NCI-H748 (cell line): ENCODE measurements at regions not wholly inside any gene's neighbourhood (a gene's known extent, or its start where the extent isn't known, plus 50 kb on each side); places are given as distances from the start of the nearest gene placed in this dataset.
"Not testable (repeated sequence)": the region's sequence is repeated elsewhere in the genome, so short reads cannot be mapped to it uniquely, and the experiment has no call there.

ENCODE experiments used
- DNase-seq: peaks from one replicate; lab custom pipeline; 2025; ENCODE audit not compliant: unreplicated experiment; lab: John Stamatoyannopoulos, UW

- no peak for DNase-seq
Measured at GRCh38 chr5:114146398-114146797, 215.5 kb upstream of the KCNN2 start.

GRCh38 chr5:114148253-114148652 lies 213.6 kb upstream of the KCNN2 start:
- DNase-seq = no peak

- DNase-seq = not testable (repeated sequence)
Measured at GRCh38 chr5:114148728-114149127, 213.1 kb upstream of the KCNN2 start.

GRCh38 chr5:114152656-114153360 lies 209.1 kb upstream of the KCNN2 start:
- DNase-seq = no peak

- DNase-seq = no peak
Measured at GRCh38 chr5:114153392-114153791, 208.5 kb upstream of the KCNN2 start.

GRCh38 chr5:114153833-114154232 lies 208.0 kb upstream of the KCNN2 start:
- no peak for DNase-seq

- DNase-seq = no peak
Measured at GRCh38 chr5:114166081-114166480, 195.8 kb upstream of the KCNN2 start.

- DNase-seq = no peak
Measured at GRCh38 chr5:114174131-114174530, 187.7 kb upstream of the KCNN2 start.

GRCh38 chr5:114174837-114175236 lies 187.0 kb upstream of the KCNN2 start:
- DNase-seq = no peak

- no peak for DNase-seq
Measured at GRCh38 chr5:114176356-114176755, 185.5 kb upstream of the KCNN2 start.

- no peak for DNase-seq
Measured at GRCh38 chr5:114179134-114179533, 182.7 kb upstream of the KCNN2 start.

- no peak for DNase-seq
Measured at GRCh38 chr5:114184006-114184405, 177.9 kb upstream of the KCNN2 start.

- DNase-seq = no peak
Measured at GRCh38 chr5:114185274-114185673, 176.6 kb upstream of the KCNN2 start.

GRCh38 chr5:114191441-114191840 lies 170.4 kb upstream of the KCNN2 start:
- DNase-seq = no peak

GRCh38 chr5:114192108-114192507 lies 169.8 kb upstream of the KCNN2 start:
- no peak for DNase-seq

GRCh38 chr5:114201332-114201731 lies 160.5 kb upstream of the KCNN2 start:
- DNase-seq = no peak

- no peak for DNase-seq
Measured at GRCh38 chr5:114204923-114205322, 156.9 kb upstream of the KCNN2 start.

GRCh38 chr5:114206640-114207039 lies 155.2 kb upstream of the KCNN2 start:
- DNase-seq = no peak

GRCh38 chr5:114207615-114208014 lies 154.3 kb upstream of the KCNN2 start:
- no peak for DNase-seq

GRCh38 chr5:114208120-114208519 lies 153.8 kb upstream of the KCNN2 start:
- no peak for DNase-seq

- no peak for DNase-seq
Measured at GRCh38 chr5:114208588-114208987, 153.3 kb upstream of the KCNN2 start.

- no peak for DNase-seq
Measured at GRCh38 chr5:114210662-114211061, 151.2 kb upstream of the KCNN2 start.

- DNase-seq = no peak
Measured at GRCh38 chr5:114221807-114222206, 140.1 kb upstream of the KCNN2 start.
